Stimulated activated CD8-positive, alpha-beta memory T cell treated with anti-CD3 and anti-CD28 coated beads, Interleukin-15, amount 100 ng/mL, for 4 hours (primary cell): ENCODE measurements at regions not wholly inside any gene's neighbourhood (a gene's known extent, or its start where the extent isn't known, plus 50 kb on each side); places are given as distances from the start of the nearest gene placed in this dataset.

Experiments used
- DNase-seq, 2 donors: peaks; one replicate each; pipeline ENCODE4 v3.0.0-alpha.2; 2020; ENCODE audit warnings: low read depth in 2 of 2

GRCh38 chr1:219401724-219402625, 210.9 kb downstream of the ZC3H11B start:
- no peak for DNase-seq

- DNase-seq = no peak
Observed at GRCh38 chr1:219399446-219399845, 213.5 kb downstream of the ZC3H11B start.

GRCh38 chr1:219398815-219399396, 214.0 kb downstream of the ZC3H11B start:
- no peak for DNase-seq

- DNase-seq = no peak
Observed at GRCh38 chr1:219397511-219397910, 215.4 kb downstream of the ZC3H11B start.

- no peak for DNase-seq
Observed at GRCh38 chr1:219391297-219391696, 217.6 kb downstream of the LYPLAL1 start.

- no peak for DNase-seq
Observed at GRCh38 chr1:219387211-219387610, 213.5 kb downstream of the LYPLAL1 start.

GRCh38 chr1:219385787-219386427, 212.2 kb downstream of the LYPLAL1 start:
- no peak for DNase-seq

- no peak for DNase-seq
Observed at GRCh38 chr1:219383281-219383680, 209.6 kb downstream of the LYPLAL1 start.

GRCh38 chr1:219381396-219381795, 207.7 kb downstream of the LYPLAL1 start:
- DNase-seq = no peak

GRCh38 chr1:219380463-219380862, 206.8 kb downstream of the LYPLAL1 start:
- DNase-seq = no peak

- no peak for DNase-seq
Observed at GRCh38 chr1:219379691-219380090, 206.0 kb downstream of the LYPLAL1 start.

GRCh38 chr1:219374636-219375035, 201.0 kb downstream of the LYPLAL1 start:
- DNase-seq = no peak

GRCh38 chr1:219374046-219374566, 200.4 kb downstream of the LYPLAL1 start:
- no peak for DNase-seq

GRCh38 chr1:219373616-219373935, 199.9 kb downstream of the LYPLAL1 start:
- no peak for DNase-seq

- DNase-seq = no peak
Observed at GRCh38 chr1:219372916-219373615, 199.4 kb downstream of the LYPLAL1 start.

- no peak for DNase-seq
Observed at GRCh38 chr1:219371471-219371870, 197.8 kb downstream of the LYPLAL1 start.

GRCh38 chr1:219367496-219367895, 193.8 kb downstream of the LYPLAL1 start:
- no peak for DNase-seq

- no peak for DNase-seq
Observed at GRCh38 chr1:219365451-219365850, 191.8 kb downstream of the LYPLAL1 start.

- DNase-seq = no peak
Observed at GRCh38 chr1:219362702-219363101, 189.0 kb downstream of the LYPLAL1 start.

GRCh38 chr1:219359126-219359525, 185.4 kb downstream of the LYPLAL1 start:
- DNase-seq = no peak

GRCh38 chr1:219358080-219358479, 184.4 kb downstream of the LYPLAL1 start:
- DNase-seq = no peak

GRCh38 chr1:219354962-219355361, 181.3 kb downstream of the LYPLAL1 start:
- DNase-seq = no peak
